Duodenal mucosa (tissue), 2 donors: ENCODE measurements at regions not wholly inside any gene's neighbourhood (a gene's known extent, or its start where the extent isn't known, plus 50 kb on each side); places are given as distances from the start of the nearest gene placed in this dataset.

Experiments used
- H3K27ac ChIP-seq: one replicate; pipeline ENCODE4 v1.7.0; 2013; ENCODE audit warnings: low read depth, low read length
- H3K27me3 ChIP-seq, 2 donors: one replicate each; pipeline ENCODE4 v1.7.0; 2013; ENCODE audit warnings: low read length in 2 of 2, control low read depth in 1 of 2; ENCODE audit not compliant: insufficient read depth in 2 of 2, control insufficient read depth in 1 of 2
- H3K36me3 ChIP-seq, 2 donors: one replicate each; pipeline ENCODE4 v1.7.0; 2013; ENCODE audit warnings: low read length in 2 of 2, control low read depth in 1 of 2; ENCODE audit not compliant: insufficient read depth in 2 of 2, control insufficient read depth in 1 of 2
- H3K4me1 ChIP-seq, 2 donors: one replicate each; pipeline ENCODE4 v1.7.0; 2013; ENCODE audit warnings: low read length in 2 of 2, control low read depth in 1 of 2; ENCODE audit not compliant: insufficient read depth in 2 of 2, control insufficient read depth in 1 of 2
- H3K4me3 ChIP-seq, 2 donors: one replicate each; pipeline ENCODE4 v1.7.0; 2013; ENCODE audit warnings: low read length in 2 of 2, low read depth in 1 of 2
- H3K9ac ChIP-seq, 2 donors: one replicate each; pipeline ENCODE4 v1.7.0; 2013; ENCODE audit warnings: low read length in 2 of 2, low read depth in 1 of 2
- H3K9me3 ChIP-seq, 2 donors: one replicate each; pipeline ENCODE4 v1.7.0; 2013; ENCODE audit warnings: low read length in 2 of 2, control low read depth in 1 of 2; ENCODE audit not compliant: control insufficient read depth in 1 of 2

- Histone ChIP-seq H3K9me3 (no peaks in the 10 kb centered on the region), H3K4me3 (no peak overlapping the region), H3K27me3 (no peaks in the 10 kb centered on the region), H3K36me3 (no peaks in the 10 kb centered on the region), H3K27ac (no peak overlapping the region), H3K4me1 (peaks cover 13 to 21% of the 10 kb centered on the region in 2 donors), H3K9ac (no peak overlapping the region)
These were observed 596.8 kb upstream of the JAG1 start for GRCh38 chr20:11270566-11270965.

GRCh38 chr20:11271319-11271718 is 597.5 kb upstream of the JAG1 start:
- no peaks in the 10 kb centered on the region for H3K36me3 ChIP-seq
- no peak overlapping the region for H3K27ac ChIP-seq
- H3K9ac ChIP-seq: no peak overlapping the region
- H3K27me3 ChIP-seq: no peaks in the 10 kb centered on the region
- H3K4me1 ChIP-seq: peaks cover 13 to 21% of the 10 kb centered on the region in 2 donors
- no peaks in the 10 kb centered on the region for H3K9me3 ChIP-seq
- H3K4me3 ChIP-seq: no peak overlapping the region

DNA sequence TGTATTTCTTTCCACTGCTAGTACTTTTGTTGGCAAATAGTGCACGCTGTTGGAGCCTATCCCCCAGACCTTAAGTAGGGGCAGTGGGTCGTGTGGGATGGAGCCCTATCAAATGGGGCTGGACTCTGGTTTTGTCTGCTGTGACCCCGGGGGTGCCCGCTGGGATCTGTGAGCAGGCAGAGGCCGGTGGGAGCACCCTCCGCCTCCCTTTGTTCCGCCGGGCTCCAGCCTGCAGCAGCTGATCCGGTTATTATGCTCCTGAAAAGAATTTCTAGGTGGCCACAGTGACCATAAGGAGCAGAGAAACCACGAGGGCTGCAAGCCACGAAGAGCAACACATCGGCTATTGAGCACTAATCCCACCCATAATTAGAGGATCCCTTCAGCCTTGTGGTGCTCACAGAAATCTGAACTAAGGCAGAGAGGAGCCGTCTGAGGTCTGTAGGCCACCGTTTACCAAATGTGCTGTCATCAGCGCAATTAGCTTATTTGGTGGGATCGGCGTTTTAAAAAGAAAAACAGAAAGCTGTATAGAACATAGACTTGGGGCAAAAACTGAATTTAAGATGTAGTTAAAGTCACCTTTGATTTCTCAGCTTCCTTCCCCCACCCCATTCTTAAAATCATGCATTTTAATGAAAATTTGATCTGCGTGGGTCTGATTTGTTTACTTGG is 598.3 kb upstream of the JAG1 start:
- no peak overlapping the region for H3K4me3 ChIP-seq
- H3K27ac ChIP-seq: no peak overlapping the region
- peaks cover 6 to 13% of the 10 kb centered on the region in 2 donors for H3K4me1 ChIP-seq
- no peak overlapping the region for H3K9ac ChIP-seq
- no peaks in the 10 kb centered on the region for H3K9me3 ChIP-seq
- H3K27me3 ChIP-seq: no peaks in the 10 kb centered on the region
- H3K36me3 ChIP-seq: no peaks in the 10 kb centered on the region

DNA sequence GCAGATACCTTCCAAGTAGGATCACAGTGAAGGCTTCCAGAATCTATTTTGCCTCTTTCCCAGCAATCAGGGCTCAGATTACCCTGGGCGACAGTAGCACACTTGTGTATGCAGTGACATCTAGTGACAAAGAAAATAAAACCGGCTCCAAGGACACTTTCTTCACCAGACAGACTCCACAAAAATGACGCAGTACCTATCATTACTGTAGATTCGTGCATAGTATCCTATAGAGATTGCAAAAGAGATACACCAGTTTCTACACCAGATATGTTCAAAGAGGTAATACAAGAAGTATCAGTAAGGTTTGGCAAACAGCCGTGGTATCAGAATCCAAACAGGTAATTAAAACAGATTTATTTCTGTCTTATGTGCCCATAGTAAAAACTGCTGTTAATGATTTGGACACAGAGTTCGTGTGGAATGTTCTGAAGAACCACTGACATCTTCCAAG is 600.4 kb upstream of the JAG1 start:
- H3K9ac ChIP-seq: no peak overlapping the region
- peaks cover 0 to 7% of the 10 kb centered on the region in 2 donors for H3K4me1 ChIP-seq
- H3K27me3 ChIP-seq: no peaks in the 10 kb centered on the region
- H3K9me3 ChIP-seq: no peaks in the 10 kb centered on the region
- H3K27ac ChIP-seq: no peak overlapping the region
- no peak overlapping the region for H3K4me3 ChIP-seq
- no peaks in the 10 kb centered on the region for H3K36me3 ChIP-seq

DNA sequence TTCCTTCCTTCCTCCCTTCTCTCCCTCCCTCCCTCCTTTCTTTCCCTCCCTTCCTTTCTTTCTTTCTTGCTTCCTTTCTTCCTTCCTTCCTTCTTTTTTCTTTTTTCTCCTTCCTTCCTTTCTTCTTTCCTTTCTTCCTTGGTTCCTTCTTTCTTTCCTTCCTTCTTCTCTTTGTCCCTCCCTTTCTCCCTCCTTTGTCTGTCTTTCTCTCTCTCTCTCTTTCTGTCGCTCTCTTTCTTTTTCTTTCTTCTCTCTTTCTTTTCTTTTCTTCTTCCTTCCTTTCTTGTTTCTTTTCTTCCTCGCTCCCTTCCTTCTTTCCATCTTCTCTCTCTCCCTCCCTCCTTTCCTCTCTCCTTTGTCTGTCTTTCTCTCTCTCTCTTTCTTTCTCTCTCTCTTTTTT is 601.9 kb upstream of the JAG1 start:
- Histone ChIP-seq H3K9ac (no peak overlapping the region), H3K4me3 (no peak overlapping the region), H3K4me1 (peaks cover 0 to 7% of the 10 kb centered on the region in 2 donors), H3K36me3 (no peaks in the 10 kb centered on the region), H3K9me3 (peaks cover 0 to 2% of the 10 kb centered on the region in 2 donors), H3K27ac (no peak overlapping the region), H3K27me3 (no peaks in the 10 kb centered on the region)

GRCh38 chr20:11277170-11277569 is 603.4 kb upstream of the JAG1 start:
- peaks cover 0 to 2% of the 10 kb centered on the region in 2 donors for H3K9me3 ChIP-seq
- no peaks in the 10 kb centered on the region for H3K36me3 ChIP-seq
- no peaks in the 10 kb centered on the region for H3K27me3 ChIP-seq
- H3K9ac ChIP-seq: no peak overlapping the region
- peaks cover 0 to 7% of the 10 kb centered on the region in 2 donors for H3K4me1 ChIP-seq
- no peak overlapping the region for H3K27ac ChIP-seq
- no peak overlapping the region for H3K4me3 ChIP-seq

GRCh38 chr20:11277858-11278257 is 604.1 kb upstream of the JAG1 start:
- Histone ChIP-seq H3K27ac (no peak overlapping the region), H3K27me3 (no peaks in the 10 kb centered on the region), H3K9ac (no peak overlapping the region), H3K36me3 (no peaks in the 10 kb centered on the region), H3K4me1 (peaks cover 0 to 7% of the 10 kb centered on the region in 2 donors), H3K4me3 (no peak overlapping the region), H3K9me3 (peaks cover 0 to 2% of the 10 kb centered on the region in 2 donors)

DNA sequence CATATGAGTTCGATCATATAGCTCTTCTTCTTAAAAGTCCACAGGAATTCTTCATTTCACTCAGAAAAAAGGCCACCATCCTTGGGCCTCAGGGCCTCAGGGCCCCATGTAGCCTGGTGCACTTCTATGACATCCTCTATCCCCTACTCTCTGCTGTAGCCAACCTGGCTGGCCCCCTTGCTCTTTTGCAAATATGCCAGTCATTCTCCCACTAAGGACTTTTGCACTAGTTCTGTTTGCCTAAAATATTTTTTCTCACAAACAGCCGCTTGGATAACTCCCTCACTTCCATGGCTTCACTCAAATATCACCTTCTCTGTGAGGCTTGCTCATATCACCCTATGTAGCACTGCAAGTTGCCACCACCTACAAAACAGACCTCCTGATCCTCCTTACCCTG is 604.7 kb upstream of the JAG1 start:
- H3K9me3 ChIP-seq: peaks cover 0 to 2% of the 10 kb centered on the region in 2 donors
- no peaks in the 10 kb centered on the region for H3K27me3 ChIP-seq
- no peaks in the 10 kb centered on the region for H3K36me3 ChIP-seq
- H3K4me1 ChIP-seq: peaks cover 0 to 7% of the 10 kb centered on the region in 2 donors
- no peak overlapping the region for H3K4me3 ChIP-seq
- no peak overlapping the region for H3K27ac ChIP-seq
- no peak overlapping the region for H3K9ac ChIP-seq

DNA sequence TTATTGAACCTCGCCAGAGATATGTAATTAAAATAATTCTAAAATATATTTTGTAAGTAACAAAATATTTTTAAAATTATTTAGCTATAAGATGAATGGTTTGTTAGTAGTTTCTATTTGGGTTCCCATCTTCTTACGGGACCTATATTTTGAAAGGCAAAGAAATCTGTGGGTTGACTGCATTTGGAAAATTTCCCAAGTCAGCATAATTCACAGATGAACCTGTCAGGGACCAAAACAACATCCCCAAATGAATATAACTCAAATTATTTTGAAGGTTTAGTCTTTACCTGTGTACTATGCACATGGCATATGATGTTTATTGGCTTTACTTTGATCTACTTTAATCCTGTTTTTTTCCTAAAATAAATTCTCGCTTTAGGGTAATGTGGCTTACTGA is 607.4 kb upstream of the JAG1 start:
- no peaks in the 10 kb centered on the region for H3K36me3 ChIP-seq

DNA sequence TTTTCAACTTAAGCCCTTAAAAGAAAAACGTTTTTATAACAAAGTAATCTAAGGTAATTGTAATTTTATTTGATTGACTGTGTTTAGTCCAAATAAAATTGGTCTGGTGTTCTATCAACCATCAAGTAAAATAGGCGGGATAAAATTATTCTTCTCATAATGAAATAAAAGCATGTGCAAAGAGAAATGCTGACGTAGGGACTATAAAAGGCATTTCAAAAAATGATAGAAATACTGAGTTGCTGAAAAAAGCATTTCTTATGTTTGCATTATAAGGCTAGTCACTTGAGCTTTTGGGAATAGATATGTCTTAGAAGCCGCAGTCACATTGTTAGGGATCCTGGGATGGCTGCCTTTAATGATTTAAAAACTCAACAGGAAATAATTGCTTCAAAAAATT is 608.0 kb upstream of the JAG1 start:
- no peak overlapping the region for H3K4me3 ChIP-seq
- no peak overlapping the region for H3K9ac ChIP-seq
- no peak overlapping the region for H3K27ac ChIP-seq
- peaks cover 0 to 2% of the 10 kb centered on the region in 2 donors for H3K9me3 ChIP-seq
- no peaks in the 10 kb centered on the region for H3K27me3 ChIP-seq
- H3K4me1 ChIP-seq: no peaks in the 10 kb centered on the region
- no peaks in the 10 kb centered on the region for H3K36me3 ChIP-seq

More for the DNA sequence above, 607.4 kb upstream of the JAG1 start:
- no peak overlapping the region for H3K4me3 ChIP-seq
- no peak overlapping the region for H3K27ac ChIP-seq
- H3K9me3 ChIP-seq: peaks cover 0 to 2% of the 10 kb centered on the region in 2 donors
- H3K9ac ChIP-seq: no peak overlapping the region
- no peaks in the 10 kb centered on the region for H3K27me3 ChIP-seq
- no peaks in the 10 kb centered on the region for H3K4me1 ChIP-seq
